ENCODE measurements at regions not wholly inside any gene's neighbourhood (a gene's known extent, or its start where the extent isn't known, plus 50 kb on each side); places are given as distances from the start of the nearest gene placed in this dataset.
"Not testable (repeated sequence)": the region's sequence is repeated elsewhere in the genome, so short reads cannot be mapped to it uniquely, and the experiment has no call there.

DNA sequence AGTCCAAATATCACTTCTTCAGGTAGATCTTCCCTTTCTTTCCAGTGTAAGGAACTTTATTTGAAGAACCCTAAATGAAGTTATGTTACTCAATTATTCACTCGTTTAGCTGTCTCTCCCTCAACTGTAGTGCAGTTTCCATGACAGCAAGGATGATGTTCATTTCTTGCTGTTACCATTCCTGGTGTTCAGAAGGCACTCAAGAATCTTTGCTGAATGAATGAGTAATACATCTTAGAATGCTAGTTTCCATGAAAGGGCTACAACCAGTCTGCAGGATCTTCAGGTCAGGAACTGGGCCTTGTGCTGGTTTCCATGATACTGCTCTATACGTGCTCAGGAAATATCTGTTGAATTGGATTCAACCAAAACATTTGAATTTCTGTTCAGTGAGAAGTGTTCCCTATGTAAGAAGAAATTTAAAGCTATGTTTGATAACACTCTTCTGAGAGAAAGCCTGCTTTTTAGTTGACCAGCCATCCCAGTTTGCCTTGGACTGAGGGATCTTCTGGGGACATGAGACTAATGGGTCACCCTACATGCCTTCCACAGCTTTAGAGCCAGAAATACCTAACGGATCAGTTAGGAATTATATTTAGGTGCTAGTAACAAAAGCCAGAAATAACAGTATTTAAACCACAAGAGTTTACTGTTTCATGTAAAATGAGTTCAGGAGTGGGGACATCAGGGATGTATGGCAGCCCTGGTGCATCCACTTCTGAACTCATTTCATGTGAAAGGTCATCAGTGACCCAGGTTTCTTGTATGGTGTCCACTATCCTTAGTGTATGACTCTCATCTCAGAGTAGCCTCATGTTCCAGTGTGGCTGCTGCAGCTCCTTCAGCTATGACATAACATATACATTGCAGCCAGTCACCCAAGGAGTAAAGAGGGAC is 500.1 kb upstream of the SGCD start:
- no peaks in the 10 kb centered on the region for H3K79me2 ChIP-seq (ENCODE audit: insufficient read depth, low read length)
- H3K9me2 ChIP-seq (replicated peaks; ENCODE audit: insufficient read depth, low read length): no peaks in the 10 kb centered on the region
- H2AFZ ChIP-seq (ENCODE audit: low read depth, low read length, severe bottlenecking): no peak overlapping the region
- H4K20me1 ChIP-seq (ENCODE audit: low read depth, low read length): no peaks in the 10 kb centered on the region
- no peak for TF ChIP-seq EZH2phosphoT487 (conservative IDR thresholded peaks at IDR 0.05; ENCODE audit: low read length)
- TF ChIP-seq, protein P1, sequence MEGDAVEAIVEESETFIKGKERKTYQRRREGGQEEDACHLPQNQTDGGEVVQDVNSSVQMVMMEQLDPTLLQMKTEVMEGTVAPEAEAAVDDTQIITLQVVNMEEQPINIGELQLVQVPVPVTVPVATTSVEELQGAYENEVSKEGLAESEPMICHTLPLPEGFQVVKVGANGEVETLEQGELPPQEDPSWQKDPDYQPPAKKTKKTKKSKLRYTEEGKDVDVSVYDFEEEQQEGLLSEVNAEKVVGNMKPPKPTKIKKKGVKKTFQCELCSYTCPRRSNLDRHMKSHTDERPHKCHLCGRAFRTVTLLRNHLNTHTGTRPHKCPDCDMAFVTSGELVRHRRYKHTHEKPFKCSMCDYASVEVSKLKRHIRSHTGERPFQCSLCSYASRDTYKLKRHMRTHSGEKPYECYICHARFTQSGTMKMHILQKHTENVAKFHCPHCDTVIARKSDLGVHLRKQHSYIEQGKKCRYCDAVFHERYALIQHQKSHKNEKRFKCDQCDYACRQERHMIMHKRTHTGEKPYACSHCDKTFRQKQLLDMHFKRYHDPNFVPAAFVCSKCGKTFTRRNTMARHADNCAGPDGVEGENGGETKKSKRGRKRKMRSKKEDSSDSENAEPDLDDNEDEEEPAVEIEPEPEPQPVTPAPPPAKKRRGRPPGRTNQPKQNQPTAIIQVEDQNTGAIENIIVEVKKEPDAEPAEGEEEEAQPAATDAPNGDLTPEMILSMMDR (IDR thresholded peaks at IDR 0.05; ENCODE audit: insufficient read depth, low read length, poor library complexity, severe bottlenecking): no peak
- no peak overlapping the region for H3K27ac ChIP-seq (ENCODE audit: low read depth, low read length)
- no peak overlapping the region for H3K9ac ChIP-seq (ENCODE audit: low read length)
- H3F3A ChIP-seq (ENCODE audit: insufficient read depth): no peaks in the 10 kb centered on the region
- no peak overlapping the region for H3K4me2 ChIP-seq (ENCODE audit: low read depth, low read length, poor library complexity, severe bottlenecking)
- H3K36me3 ChIP-seq (ENCODE audit: low read length): no peaks in the 10 kb centered on the region
- no peaks in the 10 kb centered on the region for H3K9me3 ChIP-seq (ENCODE audit: insufficient read depth, low read length)
- H3K27me3 ChIP-seq (ENCODE audit: low read length): no peaks in the 10 kb centered on the region
- H3K4me3 ChIP-seq (ENCODE audit: insufficient read depth, low read length, poor library complexity, severe bottlenecking): no peak overlapping the region

DNA sequence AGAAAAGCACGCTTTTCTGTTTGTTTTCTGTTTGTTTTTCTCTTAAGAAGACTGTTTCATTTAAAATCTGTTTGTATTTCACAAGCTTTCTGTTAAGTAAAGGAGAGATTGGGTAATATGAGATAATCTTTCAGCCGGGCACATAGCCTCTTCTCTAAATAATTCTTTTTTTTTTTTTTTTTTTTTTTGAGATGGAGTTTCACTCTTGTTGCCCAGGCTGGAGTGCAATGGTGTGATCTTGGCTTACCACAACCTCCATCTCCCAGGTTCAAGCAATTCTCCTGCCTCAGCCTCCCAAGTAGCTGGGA is 499.5 kb upstream of the SGCD start:
- not testable (repeated sequence) for H4K20me1 ChIP-seq (ENCODE audit: low read depth, low read length); H3K79me2 ChIP-seq (ENCODE audit: insufficient read depth, low read length); H3K4me3 ChIP-seq (ENCODE audit: insufficient read depth, low read length, poor library complexity, severe bottlenecking); H3K9me3 ChIP-seq (ENCODE audit: insufficient read depth, low read length); H3F3A ChIP-seq (ENCODE audit: insufficient read depth); H3K9me2 ChIP-seq (replicated peaks; ENCODE audit: insufficient read depth, low read length); H2AFZ ChIP-seq (ENCODE audit: low read depth, low read length, severe bottlenecking); H3K4me2 ChIP-seq (ENCODE audit: low read depth, low read length, poor library complexity, severe bottlenecking); H3K9ac ChIP-seq (ENCODE audit: low read length); H3K27me3 ChIP-seq (ENCODE audit: low read length); H3K36me3 ChIP-seq (ENCODE audit: low read length); H3K27ac ChIP-seq (ENCODE audit: low read depth, low read length)

DNA sequence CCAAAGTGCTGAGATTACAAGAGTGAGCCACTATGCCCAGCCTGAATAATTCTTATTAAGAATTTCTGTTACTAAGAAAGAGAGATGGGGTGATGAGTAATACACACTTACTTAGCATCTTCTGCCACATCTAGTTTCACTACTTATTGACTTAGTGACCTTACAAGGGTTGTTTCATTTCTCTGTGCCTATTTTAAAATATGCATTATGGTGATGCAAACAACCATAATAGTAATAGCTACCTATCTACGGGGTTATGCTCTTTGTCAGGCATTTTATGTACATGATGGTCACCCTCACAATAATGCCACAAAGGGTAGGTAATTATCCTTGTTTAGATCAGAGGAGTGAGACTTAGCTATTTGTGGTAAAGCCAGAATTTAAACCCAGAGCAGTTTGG is 499.0 kb upstream of the SGCD start:
- no peak overlapping the region for H3K4me2 ChIP-seq (ENCODE audit: low read depth, low read length, poor library complexity, severe bottlenecking)
- H3K79me2 ChIP-seq (ENCODE audit: insufficient read depth, low read length): no peaks in the 10 kb centered on the region
- no peaks in the 10 kb centered on the region for H4K20me1 ChIP-seq (ENCODE audit: low read depth, low read length)
- H3F3A ChIP-seq (ENCODE audit: insufficient read depth): no peaks in the 10 kb centered on the region
- no peaks in the 10 kb centered on the region for H3K9me2 ChIP-seq (replicated peaks; ENCODE audit: insufficient read depth, low read length)
- no peaks in the 10 kb centered on the region for H3K27me3 ChIP-seq (ENCODE audit: low read length)
- H3K27ac ChIP-seq (ENCODE audit: low read depth, low read length): no peak overlapping the region
- H3K9me3 ChIP-seq (ENCODE audit: insufficient read depth, low read length): no peaks in the 10 kb centered on the region
- TF ChIP-seq, protein P1 (IDR thresholded peaks at IDR 0.05; ENCODE audit: insufficient read depth, low read length, poor library complexity, severe bottlenecking): no peak
- TF ChIP-seq EZH2phosphoT487 (conservative IDR thresholded peaks at IDR 0.05; ENCODE audit: low read length): no peak
- H3K9ac ChIP-seq (ENCODE audit: low read length): no peak overlapping the region
- H2AFZ ChIP-seq (ENCODE audit: low read depth, low read length, severe bottlenecking): no peak overlapping the region
- H3K36me3 ChIP-seq (ENCODE audit: low read length): no peaks in the 10 kb centered on the region
- H3K4me3 ChIP-seq (ENCODE audit: insufficient read depth, low read length, poor library complexity, severe bottlenecking): no peak overlapping the region

DNA sequence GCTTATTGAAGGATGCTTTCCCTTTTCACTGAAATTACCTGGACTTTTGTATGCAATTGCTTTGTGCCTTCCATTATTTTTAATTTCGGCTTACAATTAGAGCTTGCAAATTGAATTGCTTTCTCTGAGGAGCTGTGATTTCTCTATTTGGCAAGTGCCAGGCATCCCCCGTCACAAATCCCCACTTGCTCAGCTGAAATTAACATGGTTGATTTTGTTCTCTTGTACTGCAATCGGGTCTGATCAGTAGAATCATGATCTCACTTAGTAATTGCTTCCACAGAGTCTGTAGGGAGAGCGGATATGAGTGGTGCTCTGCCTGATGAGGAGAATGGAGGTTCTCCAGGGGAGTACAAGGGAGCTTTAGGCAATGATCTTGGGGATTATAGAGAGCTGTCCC is 495.5 kb upstream of the SGCD start:
- no peak overlapping the region for H2AFZ ChIP-seq (ENCODE audit: low read depth, low read length, severe bottlenecking)
- no peak for TF ChIP-seq EZH2phosphoT487 (conservative IDR thresholded peaks at IDR 0.05; ENCODE audit: low read length)
- TF ChIP-seq, protein P1 (IDR thresholded peaks at IDR 0.05; ENCODE audit: insufficient read depth, low read length, poor library complexity, severe bottlenecking): no peak
- H3K27me3 ChIP-seq (ENCODE audit: low read length): no peaks in the 10 kb centered on the region
- H3K36me3 ChIP-seq (ENCODE audit: low read length): no peaks in the 10 kb centered on the region
- H3K9ac ChIP-seq (ENCODE audit: low read length): no peak overlapping the region
- no peak overlapping the region for H3K4me3 ChIP-seq (ENCODE audit: insufficient read depth, low read length, poor library complexity, severe bottlenecking)
- no peaks in the 10 kb centered on the region for H3F3A ChIP-seq (ENCODE audit: insufficient read depth)
- H3K9me3 ChIP-seq (ENCODE audit: insufficient read depth, low read length): no peaks in the 10 kb centered on the region
- no peak overlapping the region for H3K4me2 ChIP-seq (ENCODE audit: low read depth, low read length, poor library complexity, severe bottlenecking)
- H3K79me2 ChIP-seq (ENCODE audit: insufficient read depth, low read length): no peaks in the 10 kb centered on the region
- H3K27ac ChIP-seq (ENCODE audit: low read depth, low read length): no peak overlapping the region
- no peaks in the 10 kb centered on the region for H3K9me2 ChIP-seq (replicated peaks; ENCODE audit: insufficient read depth, low read length)
- H4K20me1 ChIP-seq (ENCODE audit: low read depth, low read length): no peaks in the 10 kb centered on the region
